SK-N-SH (cell line): ENCODE measurements at regions not wholly inside any gene's neighbourhood (a gene's known extent, or its start where the extent isn't known, plus 50 kb on each side); places are given as distances from the start of the nearest gene placed in this dataset.

Experiments
- CTCF ChIA-PET: fragments of 300-600, 350-600 bp; formaldehyde crosslinking; extraction: SDS; loops from one replicate; lab custom pipeline; 2021; lab: Yijun Ruan, JAX
- POLR2A ChIA-PET: fragments of 350-600 bp; sonication (Branson Sonifier 250); formaldehyde crosslinking; extraction: SDS; loops from one replicate; lab custom pipeline; 2020; ENCODE audit warnings: antibody characterized with exemption, inconsistent platforms; lab: Yijun Ruan, JAX
- DNase-seq: peaks from one replicate; pipeline ENCODE4 v3.0.0; 2012
- H2AFZ ChIP-seq: fragments of 200-600 bp; sonication (generic); 2 replicates; pipeline ENCODE4 v1.8.1; 2016; ENCODE audit warnings: antibody characterized with exemption, mild to moderate bottlenecking, low read depth
- H3F3A ChIP-seq: fragments of 200-600 bp; sonication (generic); replicated peaks from 2 replicates; pipeline ENCODE3; 2016; ENCODE audit warnings: antibody characterized with exemption, mild to moderate bottlenecking; ENCODE audit not compliant: insufficient read depth
- H3K27ac ChIP-seq, 2 experiments: fragments of 200-500 bp in 1 of 2; fragments of 200-600 bp in 1 of 2; sonication (Bioruptor generic) in 1 of 2; sonication (generic), shearing (Covaris generic) in 1 of 2; 2 replicates each; pipeline versions ENCODE4 v1.5.1 to v1.6.1; 2014 to 2016; ENCODE audit warnings: low read depth in 2 of 2, inconsistent platforms in 1 of 2, low read length in 1 of 2, mild to moderate bottlenecking in 1 of 2, mixed read lengths in 1 of 2
- H3K27me3 ChIP-seq: fragments of 200-600 bp; sonication (generic), shearing (Covaris generic); 2 replicates; pipeline ENCODE4 v1.6.1; 2016; ENCODE audit warnings: mixed run types; ENCODE audit not compliant: insufficient read depth
- H3K36me3 ChIP-seq, 2 experiments: fragments of 200-500 bp in 1 of 2; fragments of 200-600 bp in 1 of 2; sonication (Bioruptor generic) in 1 of 2; sonication (generic) in 1 of 2; replicated peaks in 1 of 2; 2 replicates each; pipeline versions ENCODE3 to v1.5.1; 2014 to 2016; ENCODE audit warnings: low read length in 1 of 2, mild to moderate bottlenecking in 1 of 2; ENCODE audit not compliant: insufficient read depth in 2 of 2, control insufficient read depth in 1 of 2
- H3K4me1 ChIP-seq, 2 experiments: fragments of 200-500 bp in 1 of 2; fragments of 200-600 bp in 1 of 2; sonication (Bioruptor generic) in 1 of 2; sonication (generic), shearing (Covaris generic) in 1 of 2; 2 replicates each; pipeline versions ENCODE4 v1.5.1 to v1.6.1; 2014 to 2016; ENCODE audit warnings: low read depth in 1 of 2, low read length in 1 of 2, mixed run types in 1 of 2; ENCODE audit not compliant: insufficient read depth in 2 of 2, control insufficient read depth in 1 of 2
- H3K4me2 ChIP-seq: fragments of 200-600 bp; sonication (generic), shearing (Covaris generic); 2 replicates; pipeline ENCODE4 v1.6.1; 2017; ENCODE audit warnings: mixed run types
- H3K4me3 ChIP-seq, 2 experiments: fragments of 200-500 bp in 1 of 2; fragments of 200-600 bp in 1 of 2; sonication (Bioruptor generic) in 1 of 2; sonication (generic), shearing (Covaris generic) in 1 of 2; 2 replicates each; pipeline versions ENCODE4 v1.5.1 to v1.8.1; 2014 to 2016; ENCODE audit warnings: low read depth in 2 of 2, inconsistent platforms in 1 of 2, low read length in 1 of 2, mild to moderate bottlenecking in 1 of 2, mixed read lengths in 1 of 2, moderate library complexity in 1 of 2
- H3K79me2 ChIP-seq: fragments of 200-600 bp; sonication (generic); 2 replicates; pipeline ENCODE4 v1.8.1; 2017; ENCODE audit warnings: mild to moderate bottlenecking; ENCODE audit not compliant: insufficient read depth
- H3K9ac ChIP-seq: fragments of 200-600 bp; sonication (generic); 2 replicates; pipeline ENCODE4 v1.6.1; 2017; ENCODE audit warnings: mixed run types
- H3K9me2 ChIP-seq: fragments of 200-600 bp; sonication (generic); 2 replicates; pipeline ENCODE4 v1.6.1; 2017; ENCODE audit warnings: mixed run types
- H3K9me3 ChIP-seq: fragments of 200-600 bp; sonication (generic); 2 replicates; pipeline ENCODE4 v1.6.1; 2017; ENCODE audit warnings: mixed run types, mild to moderate bottlenecking, moderate library complexity
- H4K20me1 ChIP-seq: fragments of 200-600 bp; sonication (generic); 2 replicates; pipeline ENCODE4 v1.6.1; 2017; ENCODE audit warnings: mild to moderate bottlenecking, mixed run types; ENCODE audit not compliant: insufficient read depth
- ELF1 ChIP-seq: IDR thresholded peaks from 2 replicates; pipeline ENCODE4 v1.4.0; 2012
- EP300 ChIP-seq, 2 experiments: IDR thresholded peaks; 2 replicates each; pipeline versions ENCODE4 v1.4.0 to v1.6.1; 2012; ENCODE audit warnings: borderline replicate concordance in 1 of 2, low read depth in 1 of 2, low read length in 1 of 2
- FOXJ3 ChIP-seq: sonication (generic); formaldehyde crosslinking; IDR thresholded peaks from 2 replicates; pipeline ENCODE4 v1.5.1; 2020; ENCODE audit warnings: mild to moderate bottlenecking, missing genetic modification reagents
- FOXM1 ChIP-seq: IDR thresholded peaks from 2 replicates; pipeline ENCODE4 v1.4.0; 2012; ENCODE audit warnings: low read depth, mild to moderate bottlenecking
- GABPA ChIP-seq: IDR thresholded peaks from 2 replicates; pipeline ENCODE4 v1.4.0; 2012; ENCODE audit warnings: low read depth, mild to moderate bottlenecking
- NFIC ChIP-seq: IDR thresholded peaks from 2 replicates; pipeline ENCODE4 v1.4.0; 2012; ENCODE audit warnings: borderline replicate concordance
- NRF1 ChIP-seq: IDR thresholded peaks from 2 replicates; pipeline ENCODE4 v1.6.1; 2012; ENCODE audit warnings: low read depth, mild to moderate bottlenecking, low read length
- POLR2AphosphoS5 ChIP-seq: IDR thresholded peaks from 2 replicates; pipeline ENCODE4 v1.6.1; 2012; ENCODE audit warnings: low read depth, low read length
- RAD21 ChIP-seq: IDR thresholded peaks from 2 replicates; pipeline ENCODE4 v1.6.1; 2012; ENCODE audit warnings: mild to moderate bottlenecking, low read length
- RFX5 ChIP-seq: IDR thresholded peaks from 2 replicates; pipeline ENCODE4 v1.6.1; 2012; ENCODE audit warnings: mild to moderate bottlenecking, improper control_type of control experiment, low read length
- RXRA ChIP-seq: IDR thresholded peaks from 2 replicates; pipeline ENCODE4 v1.4.0; 2012; ENCODE audit warnings: low read depth, mild to moderate bottlenecking, borderline replicate concordance
- TAF1 ChIP-seq: IDR thresholded peaks from 2 replicates; pipeline ENCODE4 v1.6.1; 2012; ENCODE audit warnings: low read depth, mild to moderate bottlenecking, low read length, moderate library complexity, borderline replicate concordance
- TEAD4 ChIP-seq: IDR thresholded peaks from 2 replicates; pipeline ENCODE4 v1.4.0; 2012; ENCODE audit warnings: mild to moderate bottlenecking, borderline replicate concordance; ENCODE audit not compliant: insufficient read depth
- WGBS: methylation state at CpG from one replicate; pipeline ENCODE4 v1.1.6; 2017; ENCODE audit warnings: low lambda C conversion rate; 5-methylcytosine and 5-hydroxymethylcytosine counted together
- TF ChIP-seq, protein P1 (sequence below): IDR thresholded peaks from 2 replicates; pipeline ENCODE4 v1.4.0; 2012; ENCODE audit warnings: low read depth, borderline replicate concordance
- TF ChIP-seq, protein P2 (sequence below): IDR thresholded peaks from 2 replicates; pipeline ENCODE4 v1.4.0; 2012; ENCODE audit warnings: low read depth
- TF ChIP-seq, protein P3 (sequence below): fragments of 200-600 bp; sonication (generic); IDR thresholded peaks from 2 replicates; pipeline ENCODE4 v1.6.1; 2017; ENCODE audit warnings: antibody characterized with exemption, mild to moderate bottlenecking, moderate library complexity
- TF ChIP-seq, protein P4 (sequence below): fragments of 150-350 bp; IDR thresholded peaks from 2 replicates; pipeline ENCODE4 v1.6.1; 2016; ENCODE audit warnings: mild to moderate bottlenecking, low read depth, low read length
- TF ChIP-seq, protein P5 (sequence below): fragments of 150-350 bp; IDR thresholded peaks from 2 replicates; pipeline ENCODE4 v1.6.1; 2017; ENCODE audit warnings: antibody characterized with exemption, low read length, low read depth, borderline replicate concordance

DNA sequence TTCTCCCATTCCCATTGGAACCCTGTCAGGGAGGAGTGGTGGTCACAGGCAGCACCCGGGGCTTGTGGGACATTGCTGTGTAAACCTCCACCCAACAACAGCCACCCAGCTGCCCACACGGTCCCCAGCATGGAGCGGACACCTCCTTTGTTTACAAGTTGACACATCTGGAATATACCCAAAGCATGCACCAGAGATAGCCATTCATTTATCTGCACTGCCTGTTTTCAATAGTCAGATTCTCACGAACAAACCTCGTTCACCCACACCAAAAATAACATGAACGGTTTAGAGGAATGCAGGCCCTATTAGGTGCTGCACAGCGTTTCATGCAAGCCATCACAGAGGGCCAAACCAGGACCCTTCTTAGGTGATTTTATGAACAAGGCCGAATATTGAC lies 244.8 kb downstream of the FOXL1 start:
- H2AFZ ChIP-seq, result no peak overlapping the region
- peaks cover 97% of the 10 kb centered on the region for H3K27me3 ChIP-seq
- H3K4me1 ChIP-seq, result no peaks in the 10 kb centered on the region; a peak in 1 of 4 replicates
- TF ChIP-seq ELF1, result no peak
- TF ChIP-seq, protein P1, sequence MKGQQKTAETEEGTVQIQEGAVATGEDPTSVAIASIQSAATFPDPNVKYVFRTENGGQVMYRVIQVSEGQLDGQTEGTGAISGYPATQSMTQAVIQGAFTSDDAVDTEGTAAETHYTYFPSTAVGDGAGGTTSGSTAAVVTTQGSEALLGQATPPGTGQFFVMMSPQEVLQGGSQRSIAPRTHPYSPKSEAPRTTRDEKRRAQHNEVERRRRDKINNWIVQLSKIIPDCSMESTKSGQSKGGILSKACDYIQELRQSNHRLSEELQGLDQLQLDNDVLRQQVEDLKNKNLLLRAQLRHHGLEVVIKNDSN, result no peak
- TF ChIP-seq TEAD4, result no peak
- no peak for TF ChIP-seq NRF1
- TF ChIP-seq, protein P2, sequence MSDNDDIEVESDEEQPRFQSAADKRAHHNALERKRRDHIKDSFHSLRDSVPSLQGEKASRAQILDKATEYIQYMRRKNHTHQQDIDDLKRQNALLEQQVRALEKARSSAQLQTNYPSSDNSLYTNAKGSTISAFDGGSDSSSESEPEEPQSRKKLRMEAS, result no peak
- no peak for TF ChIP-seq EP300 (IDR thresholded peaks at IDR 0.05; ENCODE audit: borderline replicate concordance in 1 of 2, low read depth in 1 of 2, low read length in 1 of 2)
- no peak for TF ChIP-seq TAF1
- no peak for TF ChIP-seq FOXJ3 (CRISPR knock-in tag)
- TF ChIP-seq POLR2AphosphoS5, result no peak
- no peak for TF ChIP-seq FOXM1
- TF ChIP-seq RFX5, result no peak
- TF ChIP-seq RAD21, result no peak
- TF ChIP-seq GABPA, result no peak
- TF ChIP-seq, protein P3, sequence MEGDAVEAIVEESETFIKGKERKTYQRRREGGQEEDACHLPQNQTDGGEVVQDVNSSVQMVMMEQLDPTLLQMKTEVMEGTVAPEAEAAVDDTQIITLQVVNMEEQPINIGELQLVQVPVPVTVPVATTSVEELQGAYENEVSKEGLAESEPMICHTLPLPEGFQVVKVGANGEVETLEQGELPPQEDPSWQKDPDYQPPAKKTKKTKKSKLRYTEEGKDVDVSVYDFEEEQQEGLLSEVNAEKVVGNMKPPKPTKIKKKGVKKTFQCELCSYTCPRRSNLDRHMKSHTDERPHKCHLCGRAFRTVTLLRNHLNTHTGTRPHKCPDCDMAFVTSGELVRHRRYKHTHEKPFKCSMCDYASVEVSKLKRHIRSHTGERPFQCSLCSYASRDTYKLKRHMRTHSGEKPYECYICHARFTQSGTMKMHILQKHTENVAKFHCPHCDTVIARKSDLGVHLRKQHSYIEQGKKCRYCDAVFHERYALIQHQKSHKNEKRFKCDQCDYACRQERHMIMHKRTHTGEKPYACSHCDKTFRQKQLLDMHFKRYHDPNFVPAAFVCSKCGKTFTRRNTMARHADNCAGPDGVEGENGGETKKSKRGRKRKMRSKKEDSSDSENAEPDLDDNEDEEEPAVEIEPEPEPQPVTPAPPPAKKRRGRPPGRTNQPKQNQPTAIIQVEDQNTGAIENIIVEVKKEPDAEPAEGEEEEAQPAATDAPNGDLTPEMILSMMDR, result no peak
- TF ChIP-seq, protein P4, sequence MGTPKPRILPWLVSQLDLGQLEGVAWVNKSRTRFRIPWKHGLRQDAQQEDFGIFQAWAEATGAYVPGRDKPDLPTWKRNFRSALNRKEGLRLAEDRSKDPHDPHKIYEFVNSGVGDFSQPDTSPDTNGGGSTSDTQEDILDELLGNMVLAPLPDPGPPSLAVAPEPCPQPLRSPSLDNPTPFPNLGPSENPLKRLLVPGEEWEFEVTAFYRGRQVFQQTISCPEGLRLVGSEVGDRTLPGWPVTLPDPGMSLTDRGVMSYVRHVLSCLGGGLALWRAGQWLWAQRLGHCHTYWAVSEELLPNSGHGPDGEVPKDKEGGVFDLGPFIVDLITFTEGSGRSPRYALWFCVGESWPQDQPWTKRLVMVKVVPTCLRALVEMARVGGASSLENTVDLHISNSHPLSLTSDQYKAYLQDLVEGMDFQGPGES, result no peak
- no peak for TF ChIP-seq NFIC
- TF ChIP-seq RXRA, result no peak
- TF ChIP-seq, protein P5, sequence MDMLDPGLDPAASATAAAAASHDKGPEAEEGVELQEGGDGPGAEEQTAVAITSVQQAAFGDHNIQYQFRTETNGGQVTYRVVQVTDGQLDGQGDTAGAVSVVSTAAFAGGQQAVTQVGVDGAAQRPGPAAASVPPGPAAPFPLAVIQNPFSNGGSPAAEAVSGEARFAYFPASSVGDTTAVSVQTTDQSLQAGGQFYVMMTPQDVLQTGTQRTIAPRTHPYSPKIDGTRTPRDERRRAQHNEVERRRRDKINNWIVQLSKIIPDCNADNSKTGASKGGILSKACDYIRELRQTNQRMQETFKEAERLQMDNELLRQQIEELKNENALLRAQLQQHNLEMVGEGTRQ, result no peak
- ChIA-PET POLR2A (no interaction called here), CTCF (no interaction called here)
- H3K4me2 ChIP-seq, result no peak overlapping the region
- WGBS, result 7% methylated on average over 7 of the region's 8 CpGs
- H3K36me3 ChIP-seq, result no peaks in the 10 kb centered on the region
- H3K9me3 ChIP-seq, result no peaks in the 10 kb centered on the region
- H3F3A ChIP-seq, result peaks cover 9% of the 10 kb centered on the region
- no peak overlapping the region for H3K27ac ChIP-seq
- H3K4me3 ChIP-seq, result no peak overlapping the region
- H4K20me1 ChIP-seq, result no peaks in the 10 kb centered on the region
- no peaks in the 10 kb centered on the region for H3K79me2 ChIP-seq
- DNase-seq, result no peak
- H3K9me2 ChIP-seq, result no peaks in the 10 kb centered on the region
- no peak overlapping the region for H3K9ac ChIP-seq
